Tibial nerve (tissue), 4 donors: ENCODE measurements at regions not wholly inside any gene's neighbourhood (a gene's known extent, or its start where the extent isn't known, plus 50 kb on each side); places are given as distances from the start of the nearest gene placed in this dataset.

ENCODE experiments used
- DNase-seq, 2 donors: peaks; one replicate each; pipeline ENCODE4 v3.0.0-alpha.2; 2019; ENCODE audit warnings: low spot score in 2 of 2
- H3K27ac ChIP-seq, 4 donors: fragments of 200-600 bp; sonication (generic) in 3 of 4; one replicate each; pipeline ENCODE4 v1.5.1; 2017 to 2019; ENCODE audit warnings: mild to moderate bottlenecking in 1 of 4
- H3K27me3 ChIP-seq, 2 donors: fragments of 200-600 bp; sonication (generic) in 1 of 2; one replicate each; pipeline versions ENCODE4 v1.5.1 to v1.6.0; 2017 to 2019
- H3K36me3 ChIP-seq, 3 donors: fragments of 200-600 bp; sonication (generic); one replicate each; pipeline ENCODE4 v1.5.1; 2018 to 2019
- H3K4me1 ChIP-seq, 4 donors: fragments of 200-600 bp; sonication (generic) in 3 of 4; one replicate each; pipeline ENCODE4 v1.5.1; 2017 to 2019
- H3K4me3 ChIP-seq, 4 donors: fragments of 200-600 bp; sonication (generic) in 3 of 4; one replicate each; pipeline ENCODE4 v1.5.1; 2017 to 2019; ENCODE audit warnings: mild to moderate bottlenecking in 1 of 4, moderate library complexity in 1 of 4
- H3K9me3 ChIP-seq, 4 donors: fragments of 200-600 bp; sonication (generic) in 3 of 4; one replicate each; pipeline ENCODE4 v1.5.1; 2017 to 2019
- EP300 ChIP-seq, 2 donors: sonication (generic); formaldehyde crosslinking; IDR thresholded peaks; one replicate each; pipeline ENCODE4 v1.6.1; 2017; ENCODE audit warnings: antibody characterized with exemption in 2 of 2, mild to moderate bottlenecking in 1 of 2
- POLR2A ChIP-seq, 2 donors: fragments of 450-650 bp; IDR thresholded peaks; one replicate each; pipeline ENCODE4 v1.6.1; 2017; ENCODE audit warnings: antibody characterized with exemption in 2 of 2, mild to moderate bottlenecking in 2 of 2, moderate library complexity in 2 of 2
- WGBS, 2 donors: methylation state at CpG; one replicate each; pipeline ENCODE4 v1.1.5; 2018; 5-methylcytosine and 5-hydroxymethylcytosine counted together
- TF ChIP-seq, protein P1 (sequence below), 5 experiments: fragments of 200-600 bp in 3 of 5; fragments of 450-650 bp in 2 of 5; sonication (generic) in 3 of 5; IDR thresholded peaks; one replicate each; pipeline ENCODE4 v1.5.1; 2016 to 2019; ENCODE audit warnings: antibody characterized with exemption in 5 of 5, mild to moderate bottlenecking in 3 of 5, moderate library complexity in 2 of 5

DNA sequence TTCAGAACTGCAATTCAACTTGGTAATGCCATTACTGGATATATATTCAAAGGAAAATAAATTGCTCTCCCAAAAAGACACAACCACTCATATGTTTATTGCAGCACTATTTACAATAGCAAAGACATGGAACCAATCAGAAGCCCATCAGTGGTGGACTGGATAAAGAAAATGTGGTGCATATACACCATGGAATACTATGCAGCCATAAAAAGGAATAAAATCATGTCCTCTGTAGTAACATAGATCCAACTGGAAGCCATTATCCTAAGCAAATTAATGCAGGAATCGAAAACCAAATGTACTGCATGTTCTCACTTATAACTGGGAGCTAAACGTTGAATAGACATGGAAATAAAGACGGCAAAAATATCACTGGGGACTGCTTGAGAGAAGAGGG lies 117.0 kb downstream of the MAP3K21 start:
- no peak for DNase-seq
- peaks cover 0 to 11% (median 0%) of the 10 kb centered on the region in 4 donors for H3K9me3 ChIP-seq
- no peak overlapping the region for H3K27ac ChIP-seq
- no peak for TF ChIP-seq POLR2A (IDR thresholded peaks at IDR 0.05)
- TF ChIP-seq, protein P1, sequence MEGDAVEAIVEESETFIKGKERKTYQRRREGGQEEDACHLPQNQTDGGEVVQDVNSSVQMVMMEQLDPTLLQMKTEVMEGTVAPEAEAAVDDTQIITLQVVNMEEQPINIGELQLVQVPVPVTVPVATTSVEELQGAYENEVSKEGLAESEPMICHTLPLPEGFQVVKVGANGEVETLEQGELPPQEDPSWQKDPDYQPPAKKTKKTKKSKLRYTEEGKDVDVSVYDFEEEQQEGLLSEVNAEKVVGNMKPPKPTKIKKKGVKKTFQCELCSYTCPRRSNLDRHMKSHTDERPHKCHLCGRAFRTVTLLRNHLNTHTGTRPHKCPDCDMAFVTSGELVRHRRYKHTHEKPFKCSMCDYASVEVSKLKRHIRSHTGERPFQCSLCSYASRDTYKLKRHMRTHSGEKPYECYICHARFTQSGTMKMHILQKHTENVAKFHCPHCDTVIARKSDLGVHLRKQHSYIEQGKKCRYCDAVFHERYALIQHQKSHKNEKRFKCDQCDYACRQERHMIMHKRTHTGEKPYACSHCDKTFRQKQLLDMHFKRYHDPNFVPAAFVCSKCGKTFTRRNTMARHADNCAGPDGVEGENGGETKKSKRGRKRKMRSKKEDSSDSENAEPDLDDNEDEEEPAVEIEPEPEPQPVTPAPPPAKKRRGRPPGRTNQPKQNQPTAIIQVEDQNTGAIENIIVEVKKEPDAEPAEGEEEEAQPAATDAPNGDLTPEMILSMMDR (IDR thresholded peaks at IDR 0.05): no peak
- no peak for TF ChIP-seq EP300 (IDR thresholded peaks at IDR 0.05)
- H3K4me1 ChIP-seq: peaks cover 0 to 4% (median 0%) of the 10 kb centered on the region in 4 donors
- 89 to 93% methylated on average over 3 of the region's 3 CpGs for WGBS, 2 donors
- H3K36me3 ChIP-seq: no peaks in the 10 kb centered on the region
- no peaks in the 10 kb centered on the region for H3K27me3 ChIP-seq
- no peak overlapping the region for H3K4me3 ChIP-seq

DNA sequence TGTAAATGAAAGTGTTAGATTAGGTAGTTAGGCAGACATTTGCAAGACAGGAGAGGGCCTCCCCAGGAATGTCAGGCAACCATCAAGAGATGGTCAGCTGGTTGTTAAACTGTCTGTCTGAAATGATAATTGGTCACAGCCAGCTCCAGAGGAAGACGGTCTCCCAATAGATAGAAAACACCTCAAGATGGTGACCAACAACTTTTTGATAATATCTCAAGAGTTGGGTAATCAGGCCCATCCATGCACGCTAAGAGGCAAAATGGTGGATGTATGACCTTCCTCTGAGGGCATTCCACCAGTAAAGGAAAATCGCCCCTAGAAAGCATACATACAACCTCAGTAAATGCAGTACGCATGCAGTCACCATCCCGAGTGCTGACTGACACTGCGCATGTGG lies 118.2 kb downstream of the MAP3K21 start:
- DNase-seq: no peak
- 93 to 94% methylated on average over 6 of the region's 6 CpGs for WGBS, 2 donors

DNA sequence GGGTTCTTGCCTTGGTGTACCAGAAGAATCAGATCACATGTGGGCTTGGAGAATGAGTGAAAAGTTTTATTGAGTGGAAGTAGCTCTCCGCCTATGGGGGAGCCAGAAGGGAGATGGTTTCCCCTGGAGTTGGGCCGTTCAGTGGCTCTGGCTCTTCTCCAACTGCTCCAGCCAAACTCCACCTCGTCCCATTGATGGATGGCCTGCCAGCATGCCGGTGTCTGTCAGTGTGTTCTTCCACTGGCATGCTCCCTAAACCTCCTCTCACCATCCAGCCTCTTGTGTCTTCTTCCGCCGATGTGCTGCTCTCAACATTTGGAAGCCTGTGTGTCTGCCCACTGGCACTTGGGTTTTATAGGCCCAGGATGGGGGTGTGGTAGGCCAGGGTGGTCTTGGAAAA lies 119.4 kb downstream of the MAP3K21 start:
- WGBS, 2 donors: 79% methylated on average over 6 of the region's 6 CpGs
- no peak overlapping the region for H3K27ac ChIP-seq

More for the DNA sequence above, 118.2 kb downstream of the MAP3K21 start:
- TF ChIP-seq, protein P1 (IDR thresholded peaks at IDR 0.05): no peak
- no peak for TF ChIP-seq EP300 (IDR thresholded peaks at IDR 0.05)
- TF ChIP-seq POLR2A (IDR thresholded peaks at IDR 0.05): no peak
- H3K27ac ChIP-seq: no peak overlapping the region
- H3K36me3 ChIP-seq: no peaks in the 10 kb centered on the region
- H3K4me3 ChIP-seq: no peak overlapping the region
- H3K9me3 ChIP-seq: peaks cover 0 to 11% (median 0%) of the 10 kb centered on the region in 4 donors
- peaks cover 0 to 4% (median 0%) of the 10 kb centered on the region in 4 donors for H3K4me1 ChIP-seq
- H3K27me3 ChIP-seq: no peaks in the 10 kb centered on the region

DNA sequence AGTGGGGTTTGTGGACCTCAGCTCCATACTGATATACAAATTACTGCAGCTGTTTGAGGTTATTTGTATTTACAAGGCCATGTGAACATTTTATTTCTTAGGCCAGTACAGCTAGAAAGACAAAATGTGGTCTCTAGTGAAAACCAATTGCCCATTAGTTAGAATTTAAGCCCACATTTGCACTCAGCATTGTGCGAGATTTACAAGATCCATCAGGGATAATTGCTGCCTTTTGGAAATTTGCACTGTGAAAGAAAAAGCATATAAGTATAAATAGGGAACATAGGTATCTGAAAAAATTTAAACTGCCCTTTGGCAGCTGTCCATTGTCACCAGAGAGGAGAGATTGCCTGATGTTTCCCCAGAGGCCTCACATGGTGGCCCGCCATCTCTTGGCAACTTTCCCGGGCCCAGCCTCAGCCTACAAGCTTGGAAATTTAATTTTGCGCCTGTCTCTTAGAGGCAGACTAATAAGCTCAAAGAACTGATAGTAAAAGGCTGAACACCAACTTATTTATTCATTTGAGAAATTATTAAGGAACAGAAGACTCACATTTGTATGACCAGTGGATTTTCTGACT lies 120.7 kb downstream of the MAP3K21 start:
- no peaks in the 10 kb centered on the region for H3K27me3 ChIP-seq
- 60 to 63% methylated on average over 4 of the region's 4 CpGs for WGBS, 2 donors
- no peak overlapping the region for H3K4me3 ChIP-seq
- H3K27ac ChIP-seq: no peak overlapping the region
- H3K9me3 ChIP-seq: peaks cover 0 to 11% (median 0%) of the 10 kb centered on the region in 4 donors
- no peaks in the 10 kb centered on the region for H3K4me1 ChIP-seq
- no peak for DNase-seq
- H3K36me3 ChIP-seq: no peaks in the 10 kb centered on the region
- TF ChIP-seq POLR2A (IDR thresholded peaks at IDR 0.05): no peak
- no peak for TF ChIP-seq EP300 (IDR thresholded peaks at IDR 0.05)
- TF ChIP-seq, protein P1 (IDR thresholded peaks at IDR 0.05): no peak

More for the DNA sequence above, 119.4 kb downstream of the MAP3K21 start:
- H3K4me3 ChIP-seq: no peak overlapping the region
- DNase-seq: no peak
- H3K4me1 ChIP-seq: no peaks in the 10 kb centered on the region
- no peaks in the 10 kb centered on the region for H3K27me3 ChIP-seq
- no peaks in the 10 kb centered on the region for H3K36me3 ChIP-seq
- no peak for TF ChIP-seq POLR2A (IDR thresholded peaks at IDR 0.05)
- no peak for TF ChIP-seq EP300 (IDR thresholded peaks at IDR 0.05)
- TF ChIP-seq, protein P1 (IDR thresholded peaks at IDR 0.05): no peak
- peaks cover 0 to 11% (median 0%) of the 10 kb centered on the region in 4 donors for H3K9me3 ChIP-seq

DNA sequence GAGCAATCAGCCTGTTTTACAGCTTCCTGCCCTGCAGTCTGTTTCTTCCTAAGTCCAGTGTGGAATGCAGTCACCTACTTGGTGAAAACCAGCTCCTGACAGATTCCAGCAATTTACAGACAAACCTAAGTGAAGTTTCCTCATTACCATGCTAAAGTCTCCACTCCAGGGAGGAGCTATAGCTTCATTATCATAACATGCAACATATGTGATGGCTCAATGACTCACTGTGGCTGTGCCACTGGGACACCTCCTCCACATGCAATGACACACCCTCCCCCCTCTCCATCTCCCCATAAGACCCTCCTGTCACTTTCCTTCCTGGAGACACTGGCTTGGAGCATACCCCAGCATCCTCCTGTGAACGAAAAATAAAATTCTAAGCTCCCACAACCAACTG lies 125.2 kb downstream of the MAP3K21 start:
- no peaks in the 10 kb centered on the region for H3K27me3 ChIP-seq
- 63 to 75% methylated on average over 1 of the region's 1 CpG for WGBS, 2 donors
- H3K36me3 ChIP-seq: no peaks in the 10 kb centered on the region
- no peak overlapping the region for H3K4me3 ChIP-seq
- no peaks in the 10 kb centered on the region for H3K4me1 ChIP-seq
- no peak for DNase-seq
- TF ChIP-seq EP300 (IDR thresholded peaks at IDR 0.05) (no peak), POLR2A (IDR thresholded peaks at IDR 0.05) (no peak)
- TF ChIP-seq, protein P1 (IDR thresholded peaks at IDR 0.05): no peak
- no peaks in the 10 kb centered on the region for H3K9me3 ChIP-seq
- no peak overlapping the region for H3K27ac ChIP-seq
